H1 (cell line): ENCODE measurements at regions not wholly inside any gene's neighbourhood (a gene's known extent, or its start where the extent isn't known, plus 50 kb on each side); places are given as distances from the start of the nearest gene placed in this dataset.

Experiments used
- CTCF ChIA-PET: fragments of 300-600 bp; sonication (Branson Sonifier 250); formaldehyde crosslinking; loops from one replicate; lab custom pipeline; 2021; ENCODE audit not compliant: partially characterized antibody; lab: Charles Lee
- POLR2A ChIA-PET: fragments of 300-600 bp; sonication (Branson Sonifier 250); formaldehyde crosslinking; loops from one replicate; lab custom pipeline; 2021; ENCODE audit warnings: inconsistent platforms; ENCODE audit not compliant: partially characterized antibody; lab: Charles Lee
- DNase-seq, 2 experiments: peaks; one replicate each; pipeline versions ENCODE4 v3.0.0 to v3.0.0-alpha.2; 2010 to 2022; ENCODE audit warnings: low spot score in 2 of 2, low read depth in 1 of 2, mixed read lengths in 1 of 2
- FAIRE-seq: peaks from 2 replicates; lab custom pipeline; 2011; peaks lifted over from hg19 to GRCh38; lab: Jason Lieb, UNC
- H2AFZ ChIP-seq: 2 replicates; pipeline ENCODE4 v1.8.1; 2012; ENCODE audit warnings: low read length, inconsistent platforms
- H2AK5ac ChIP-seq: 2 replicates; pipeline ENCODE4 v1.6.1; 2013; ENCODE audit warnings: low read depth, low read length
- H2BK120ac ChIP-seq: replicated peaks from 2 replicates; pipeline ENCODE3; 2013; ENCODE audit warnings: low read depth, low read length, inconsistent platforms
- H2BK12ac ChIP-seq: 2 replicates; pipeline ENCODE4 v1.6.1; 2013; ENCODE audit warnings: low read depth, low read length
- H2BK15ac ChIP-seq: 2 replicates; pipeline ENCODE4 v1.6.1; 2013; ENCODE audit warnings: low read length
- H2BK20ac ChIP-seq: 2 replicates; pipeline ENCODE4 v1.6.1; 2013; ENCODE audit warnings: low read length
- H2BK5ac ChIP-seq: 2 replicates; pipeline ENCODE4 v1.6.1; 2013; ENCODE audit warnings: low read depth, low read length
- H3K14ac ChIP-seq: 2 replicates; pipeline ENCODE4 v1.6.1; 2013; ENCODE audit warnings: inconsistent platforms; ENCODE audit not compliant: insufficient read length
- H3K18ac ChIP-seq: 2 replicates; pipeline ENCODE4 v1.6.1; 2013; ENCODE audit warnings: low read length; ENCODE audit errors: extremely low read depth
- H3K23ac ChIP-seq: 2 replicates; pipeline ENCODE4 v1.6.1; 2013; ENCODE audit warnings: inconsistent platforms; ENCODE audit not compliant: insufficient read length
- H3K23me2 ChIP-seq: 2 replicates; pipeline ENCODE4 v1.6.1; 2013; ENCODE audit warnings: low read depth, low read length
- H3K27ac ChIP-seq: 2 replicates; pipeline ENCODE4 v1.6.1; 2011; ENCODE audit warnings: low read depth, low read length, inconsistent platforms
- H3K27me3 ChIP-seq, 4 experiments: replicated peaks in 1 of 4; 1 replicate in 1 of 4; 2 replicates in 3 of 4; pipeline versions ENCODE4 v1.6.1 to v1.8.1; 2011 to 2013; ENCODE audit warnings: low read length in 3 of 4, mild to moderate bottlenecking in 3 of 4, inconsistent platforms in 2 of 4, mixed read lengths in 2 of 4, moderate library complexity in 1 of 4; ENCODE audit not compliant: control insufficient read depth in 3 of 4, insufficient read depth in 3 of 4; ENCODE audit errors: extremely low read depth in 1 of 4
- H3K36me3 ChIP-seq, 4 experiments: 2 replicates each; pipeline versions ENCODE4 v1.6.1 to v1.8.1; 2011 to 2013; ENCODE audit warnings: mild to moderate bottlenecking in 4 of 4, low read length in 3 of 4, moderate library complexity in 2 of 4, control low read depth in 1 of 4, inconsistent platforms in 1 of 4; ENCODE audit not compliant: insufficient read depth in 4 of 4, control insufficient read depth in 2 of 4
- H3K4ac ChIP-seq: replicated peaks from 2 replicates; pipeline ENCODE3; 2013; ENCODE audit warnings: low read length, low read depth, mixed read lengths, inconsistent platforms; ENCODE audit not compliant: insufficient read length
- H3K4me1 ChIP-seq, 4 experiments: replicated peaks in 1 of 4; 1 replicate in 1 of 4; 2 replicates in 3 of 4; pipeline versions ENCODE4 v1.6.1 to v1.8.1; 2011 to 2013; ENCODE audit warnings: low read length in 3 of 4, inconsistent platforms in 2 of 4, mixed read lengths in 1 of 4; ENCODE audit not compliant: insufficient read depth in 4 of 4, control insufficient read depth in 3 of 4
- H3K4me2 ChIP-seq, 2 experiments: 2 replicates each; pipeline versions ENCODE4 v1.6.1 to v1.8.1; 2011 to 2013; ENCODE audit warnings: low read depth in 2 of 2, low read length in 2 of 2, control low read depth in 1 of 2, inconsistent platforms in 1 of 2, mild to moderate bottlenecking in 1 of 2; ENCODE audit not compliant: insufficient read depth in 1 of 2
- H3K4me3 ChIP-seq, 4 experiments: fragments of 200-600, 300-600 bp in 1 of 4; sonication (generic), shearing (Covaris generic), sonication (Bioruptor Twin) in 1 of 4; 2 replicates each; pipeline versions ENCODE4 v1.5.1 to v1.8.1; 2011 to 2016; ENCODE audit warnings: low read length in 4 of 4, low read depth in 3 of 4, control low read depth in 2 of 4, inconsistent platforms in 2 of 4, mild to moderate bottlenecking in 2 of 4, mixed read lengths in 1 of 4, moderate library complexity in 1 of 4; ENCODE audit not compliant: insufficient read depth in 2 of 4; ENCODE audit errors: extremely low read depth in 1 of 4
- H3K56ac ChIP-seq: replicated peaks from 2 replicates; pipeline ENCODE3; 2013; ENCODE audit warnings: low read depth, mild to moderate bottlenecking, mixed read lengths, low read length, inconsistent platforms; ENCODE audit not compliant: insufficient read length
- H3K79me1 ChIP-seq: 2 replicates; pipeline ENCODE4 v1.6.1; 2013; ENCODE audit warnings: low read depth, low read length, control low read depth
- H3K79me2 ChIP-seq, 2 experiments: 2 replicates each; pipeline versions ENCODE4 v1.6.1 to v1.8.1; 2012 to 2013; ENCODE audit warnings: low read length in 2 of 2, mild to moderate bottlenecking in 2 of 2, inconsistent platforms in 1 of 2; ENCODE audit not compliant: insufficient read depth in 2 of 2, control insufficient read depth in 1 of 2
- H3K9ac ChIP-seq, 4 experiments: replicated peaks in 1 of 4; 1 replicate in 1 of 4; 2 replicates in 3 of 4; pipeline versions ENCODE4 v1.6.1 to v1.8.1; 2011 to 2013; ENCODE audit warnings: low read depth in 3 of 4, low read length in 3 of 4, control low read depth in 2 of 4, mild to moderate bottlenecking in 2 of 4, moderate library complexity in 2 of 4, inconsistent platforms in 1 of 4; ENCODE audit errors: extremely low read depth in 1 of 4
- H3K9me3 ChIP-seq, 2 experiments: 2 replicates each; pipeline versions ENCODE4 v1.6.1 to v1.8.1; 2012 to 2013; ENCODE audit warnings: mild to moderate bottlenecking in 2 of 2, moderate library complexity in 2 of 2, control low read depth in 1 of 2, inconsistent platforms in 1 of 2, low read depth in 1 of 2, low read length in 1 of 2, mixed read lengths in 1 of 2; ENCODE audit not compliant: insufficient read depth in 2 of 2
- H4K20me1 ChIP-seq, 2 experiments: replicated peaks in 1 of 2; 2 replicates each; pipeline versions ENCODE3 to v1.8.1; 2011 to 2013; ENCODE audit warnings: inconsistent platforms in 2 of 2, low read length in 2 of 2, mild to moderate bottlenecking in 1 of 2; ENCODE audit not compliant: insufficient read depth in 2 of 2, control insufficient read depth in 1 of 2
- H4K5ac ChIP-seq: 2 replicates; pipeline ENCODE4 v1.6.1; 2013; ENCODE audit warnings: low read length, low read depth, mixed read lengths, inconsistent platforms; ENCODE audit not compliant: insufficient read length
- H4K8ac ChIP-seq: 2 replicates; pipeline ENCODE4 v1.8.0; 2013; ENCODE audit warnings: mild to moderate bottlenecking, moderate library complexity, low read length, inconsistent platforms; ENCODE audit not compliant: insufficient read depth; ENCODE audit errors: extremely low read depth
- H4K91ac ChIP-seq: replicated peaks from 2 replicates; pipeline ENCODE3; 2013; ENCODE audit warnings: low read length, mixed read lengths, inconsistent platforms; ENCODE audit not compliant: insufficient read length
- RXRA ChIP-seq: IDR thresholded peaks from 2 replicates; pipeline ENCODE4 v1.6.1; 2011; ENCODE audit warnings: low read depth, mild to moderate bottlenecking, low read length, moderate library complexity; ENCODE audit not compliant: insufficient read depth
- WGBS, 2 experiments: shearing (Covaris generic) in 1 of 2; methylation state at CpG; one replicate each; pipeline versions ENCODE4 v1.1.6 to v1.1.7; 2013 to 2015; ENCODE audit warnings: low lambda C conversion rate in 2 of 2, mixed read lengths in 2 of 2, inconsistent platforms in 1 of 2, low coverage in 1 of 2, missing lambda C conversion rate in 1 of 2; ENCODE audit not compliant: insufficient replicate concordance in 2 of 2, insufficient coverage in 1 of 2, insufficient read length in 1 of 2; ENCODE audit errors: extremely low coverage in 1 of 2, missing lambda C conversion rate in 1 of 2; 5-methylcytosine and 5-hydroxymethylcytosine counted together

DNA sequence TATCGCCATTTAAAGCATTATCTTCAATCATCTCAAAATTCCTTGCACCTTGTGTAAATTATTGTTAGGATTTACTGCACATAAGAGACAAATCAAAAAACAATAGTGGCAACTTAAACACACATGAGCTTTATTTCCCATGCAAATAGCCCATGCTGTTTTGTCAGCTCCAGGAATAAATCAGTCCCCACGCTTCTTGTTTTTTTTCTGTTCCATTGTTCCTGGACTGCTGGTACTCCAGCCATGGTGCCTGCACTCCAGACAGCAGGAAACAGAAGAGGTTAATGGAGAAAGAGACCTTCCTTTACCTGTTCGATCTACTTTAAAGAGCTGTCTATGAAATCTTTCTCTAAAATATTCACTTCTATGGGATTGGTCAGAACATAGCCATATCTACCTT lies 1515.7 kb upstream of the TENM3 start:
- Histone ChIP-seq H4K8ac (no peak overlapping the region), H3K27ac (no peak overlapping the region), H3K18ac (no peak overlapping the region), H3K23me2 (no peaks in the 10 kb centered on the region), H3K14ac (no peak overlapping the region), H3K79me1 (no peaks in the 10 kb centered on the region), H2BK15ac (no peak overlapping the region), H3K4me2 (no peak overlapping the region), H3K4ac (no peak overlapping the region), H4K91ac (no peak overlapping the region), H3K9me3 (no peaks in the 10 kb centered on the region), H3K4me3 (no peak overlapping the region), H3K27me3 (no peaks in the 10 kb centered on the region), H3K36me3 (no peaks in the 10 kb centered on the region), H2AK5ac (no peak overlapping the region), H2BK120ac (no peak overlapping the region), H3K4me1 (no peaks in the 10 kb centered on the region), H2BK12ac (no peak overlapping the region), H3K79me2 (no peaks in the 10 kb centered on the region), H2BK20ac (no peak overlapping the region), H3K9ac (no peak overlapping the region), H2AFZ (no peak overlapping the region), H4K20me1 (no peaks in the 10 kb centered on the region), H3K23ac (no peak overlapping the region), H2BK5ac (no peak overlapping the region), H4K5ac (no peak overlapping the region), H3K56ac (no peak overlapping the region)
- CTCF ChIA-PET, result no interaction called here
- DNase-seq (no peak), FAIRE-seq (no peak)
- POLR2A ChIA-PET, result no interaction called here
- TF ChIP-seq RXRA, result no peak
- WGBS, 2 experiments, result 90% methylated on average over 3 of the region's 3 CpGs; no CpG with 5 or more reads in 1 of the 2 experiments
